A673 (cell line): ENCODE measurements at regions not wholly inside any gene's neighbourhood (a gene's known extent, or its start where the extent isn't known, plus 50 kb on each side); places are given as distances from the start of the nearest gene placed in this dataset.

ENCODE experiments used
- CTCF ChIP-seq: fragments of 300-800, 200-600 bp; sonication (generic); conservative IDR thresholded peaks from 2 replicates; pipeline ENCODE4 v1.5.1; 2017; ENCODE audit warnings: low read depth, mild to moderate bottlenecking, antibody characterized with exemption, low read length, moderate library complexity, mixed read lengths
- EZH2 ChIP-seq: fragments of 200-600 bp; sonication (generic); IDR thresholded peaks from 2 replicates; pipeline ENCODE4 v1.6.1; 2017; ENCODE audit warnings: borderline replicate concordance, low read depth, mild to moderate bottlenecking, mixed read lengths, antibody characterized with exemption, low read length; ENCODE audit not compliant: poor library complexity, severe bottlenecking

- TF ChIP-seq CTCF (no peak), EZH2 (no peak)
These were observed 91.6 kb upstream of the CXCL12 start for GRCh38 chr10:44476409-44477045.
